SK-N-SH treated with all-trans-retinoic acid at 6 μM for 48 hours (cell line): ENCODE measurements at regions not wholly inside any gene's neighbourhood (a gene's known extent, or its start where the extent isn't known, plus 50 kb on each side); places are given as distances from the start of the nearest gene placed in this dataset.

Source experiments
- ATAC-seq: fragments of 200-7000 bp; cut with Tn5 transposase; 3 replicates; pipeline ENCODE4 v1.9.1; 2020; ENCODE audit warnings: mild to moderate bottlenecking, moderate library complexity
- GLIS3 ChIP-seq: fragments of 250-450 bp; sonication (Bioruptor Pico); IDR thresholded peaks from 2 replicates; pipeline ENCODE4 v1.5.0; 2020; ENCODE audit warnings: mild to moderate bottlenecking, moderate library complexity
- RARB ChIP-seq: fragments of 250-450 bp; sonication (Bioruptor Pico); IDR thresholded peaks from 2 replicates; pipeline ENCODE4 v1.8.0; 2021; ENCODE audit warnings: mild to moderate bottlenecking, moderate library complexity
- TCF4 ChIP-seq: fragments of 250-450 bp; sonication (Bioruptor Pico); IDR thresholded peaks from 2 replicates; pipeline ENCODE4 v1.8.0; 2021; ENCODE audit warnings: mild to moderate bottlenecking, moderate library complexity, borderline replicate concordance
- ZC3H10 ChIP-seq: fragments of 250-450 bp; sonication (Bioruptor Pico); IDR thresholded peaks from 2 replicates; pipeline ENCODE4 v1.5.1; 2021; ENCODE audit warnings: mild to moderate bottlenecking, moderate library complexity
- ZFP30 ChIP-seq: fragments of 450-650 bp; formaldehyde crosslinking; IDR thresholded peaks from 2 replicates; pipeline ENCODE4 v1.5.0; 2022; ENCODE audit warnings: mild to moderate bottlenecking, moderate library complexity
- ZNF565 ChIP-seq: fragments of 450-650 bp; formaldehyde crosslinking; conservative IDR thresholded peaks from 2 replicates; pipeline ENCODE4 v1.5.0; 2020; ENCODE audit warnings: low read depth, mild to moderate bottlenecking, moderate library complexity
- ZNF8 ChIP-seq: fragments of 450-650 bp; formaldehyde crosslinking; IDR thresholded peaks from 2 replicates; pipeline ENCODE4 v1.5.0; 2020; ENCODE audit warnings: mild to moderate bottlenecking, moderate library complexity
- TF ChIP-seq, protein P1 (sequence below): fragments of 250-450 bp; sonication (Bioruptor Pico); IDR thresholded peaks from 2 replicates; pipeline ENCODE4 v1.5.1; 2020; ENCODE audit warnings: low read depth, mild to moderate bottlenecking, moderate library complexity

DNA sequence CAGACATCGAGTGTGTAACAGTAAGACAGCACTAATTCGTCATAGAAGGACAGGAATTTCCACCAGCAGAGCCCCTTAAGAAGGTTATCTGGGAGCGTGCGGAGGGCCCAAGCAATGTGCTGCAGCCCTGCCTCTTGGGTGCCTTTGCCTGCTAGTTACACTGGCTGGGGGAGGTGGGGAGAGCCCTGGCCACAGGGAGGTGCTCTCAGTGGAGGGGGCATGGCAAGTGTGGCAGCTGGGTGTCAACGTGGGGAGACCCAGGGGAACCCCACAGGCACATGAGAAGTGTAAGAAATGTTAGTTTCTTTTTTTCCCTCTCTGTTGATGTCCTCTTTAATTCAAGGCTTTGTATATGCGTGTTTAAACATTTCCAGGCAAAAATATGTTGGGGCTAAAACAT, 50.9 kb upstream of the TMTC4 start:
- ATAC-seq: no peak
- TF ChIP-seq ZFP30 (no peak), TCF4 (CRISPR knock-in tag) (no peak), ZNF565 (no peak), GLIS3 (CRISPR knock-in tag) (no peak), RARB (CRISPR knock-in tag) (no peak), ZC3H10 (no peak)
- TF ChIP-seq, protein P1, sequence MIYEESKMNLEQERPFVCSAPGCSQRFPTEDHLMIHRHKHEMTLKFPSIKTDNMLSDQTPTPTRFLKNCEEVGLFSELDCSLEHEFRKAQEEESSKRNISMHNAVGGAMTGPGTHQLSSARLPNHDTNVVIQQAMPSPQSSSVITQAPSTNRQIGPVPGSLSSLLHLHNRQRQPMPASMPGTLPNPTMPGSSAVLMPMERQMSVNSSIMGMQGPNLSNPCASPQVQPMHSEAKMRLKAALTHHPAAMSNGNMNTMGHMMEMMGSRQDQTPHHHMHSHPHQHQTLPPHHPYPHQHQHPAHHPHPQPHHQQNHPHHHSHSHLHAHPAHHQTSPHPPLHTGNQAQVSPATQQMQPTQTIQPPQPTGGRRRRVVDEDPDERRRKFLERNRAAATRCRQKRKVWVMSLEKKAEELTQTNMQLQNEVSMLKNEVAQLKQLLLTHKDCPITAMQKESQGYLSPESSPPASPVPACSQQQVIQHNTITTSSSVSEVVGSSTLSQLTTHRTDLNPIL (CRISPR knock-in tag): no peak

DNA sequence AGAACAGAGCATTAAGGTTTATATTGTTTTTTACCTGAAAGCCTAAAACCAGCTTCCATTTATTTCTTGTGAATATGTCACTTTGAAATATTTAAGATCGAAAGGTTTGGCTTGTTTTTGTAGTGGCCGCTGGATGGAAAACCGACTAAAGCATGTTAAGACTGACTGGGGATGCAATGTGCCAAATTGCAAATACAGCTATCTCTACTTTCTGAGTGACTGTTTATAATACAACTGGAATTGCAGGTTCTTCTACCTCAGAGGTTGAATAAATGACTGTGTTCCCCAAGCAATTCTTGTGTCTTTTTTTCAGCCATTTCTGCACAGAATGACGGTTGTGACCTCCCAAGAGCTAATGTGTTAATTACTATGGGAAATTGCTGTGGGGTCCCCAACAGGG, 50.0 kb upstream of the TMTC4 start:
- TF ChIP-seq, protein P1 (CRISPR knock-in tag): no peak
- TF ChIP-seq ZNF8 (CRISPR knock-in tag): no peak
- no peak for ATAC-seq
